ENCODE measurements at regions not wholly inside any gene's neighbourhood (a gene's known extent, or its start where the extent isn't known, plus 50 kb on each side); places are given as distances from the start of the nearest gene placed in this dataset.

- no peaks in the 10 kb centered on the region for H3K4me1 ChIP-seq (ENCODE audit: control insufficient read depth, insufficient read depth, low read length)
- 76% methylated on average over 2 of the region's 2 CpGs for WGBS
- no peak overlapping the region for H3K27ac ChIP-seq (ENCODE audit: low read length)
- no peak for DNase-seq
- no peak overlapping the region for H3K4me3 ChIP-seq (ENCODE audit: low read length)
- intact Hi-C loops (cut with DNase I), result no loop called here
- no peak for ATAC-seq
- H3K9me3 ChIP-seq (ENCODE audit: control insufficient read depth, low read length), result no peaks in the 10 kb centered on the region
- no peaks in the 10 kb centered on the region for H3K27me3 ChIP-seq (ENCODE audit: control insufficient read depth, insufficient read depth)
Observed at GRCh38 chr4:56259655-56260054, 127.6 kb downstream of the AASDH start.

- Histone ChIP-seq H3K4me3 (ENCODE audit: low read length) (no peak overlapping the region), H3K9me3 (ENCODE audit: control insufficient read depth, low read length) (no peaks in the 10 kb centered on the region), H3K27me3 (ENCODE audit: control insufficient read depth, insufficient read depth) (no peaks in the 10 kb centered on the region), H3K4me1 (ENCODE audit: control insufficient read depth, insufficient read depth, low read length) (no peaks in the 10 kb centered on the region), H3K27ac (ENCODE audit: low read length) (no peak overlapping the region)
- WGBS, result 93% methylated on average over 1 of the region's 1 CpG
- ATAC-seq (no peak), DNase-seq (no peak)
- intact Hi-C loops (cut with DNase I), result no loop called here
Observed at GRCh38 chr4:56255820-56256219, 131.5 kb downstream of the AASDH start.

- H3K4me3 ChIP-seq (ENCODE audit: low read length), result no peak overlapping the region
- no peaks in the 10 kb centered on the region for H3K9me3 ChIP-seq (ENCODE audit: control insufficient read depth, low read length)
- no peak overlapping the region for H3K27ac ChIP-seq (ENCODE audit: low read length)
- 71% methylated on average over 4 of the region's 4 CpGs for WGBS
- intact Hi-C loops (cut with DNase I), result no loop called here
- no peaks in the 10 kb centered on the region for H3K4me1 ChIP-seq (ENCODE audit: control insufficient read depth, insufficient read depth, low read length)
- ATAC-seq (no peak), DNase-seq (no peak)
- H3K27me3 ChIP-seq (ENCODE audit: control insufficient read depth, insufficient read depth), result no peaks in the 10 kb centered on the region
Observed at GRCh38 chr4:56253666-56254305, 133.5 kb downstream of the AASDH start.

GRCh38 chr4:56252561-56253152 is 134.6 kb downstream of the AASDH start:
- Histone ChIP-seq H3K27me3 (ENCODE audit: control insufficient read depth, insufficient read depth) (no peaks in the 10 kb centered on the region), H3K9me3 (ENCODE audit: control insufficient read depth, low read length) (no peaks in the 10 kb centered on the region), H3K4me1 (ENCODE audit: control insufficient read depth, insufficient read depth, low read length) (no peaks in the 10 kb centered on the region), H3K4me3 (ENCODE audit: low read length) (no peak overlapping the region), H3K27ac (ENCODE audit: low read length) (no peak overlapping the region)
- intact Hi-C loops (cut with DNase I), result no loop called here
- DNase-seq, result no peak
- WGBS, result 66% methylated on average over 4 of the region's 4 CpGs
- no peak for ATAC-seq

GRCh38 chr4:56251556-56251955 is 135.7 kb downstream of the AASDH start:
- Histone ChIP-seq H3K4me3 (ENCODE audit: low read length) (no peak overlapping the region), H3K27me3 (ENCODE audit: control insufficient read depth, insufficient read depth) (no peaks in the 10 kb centered on the region), H3K27ac (ENCODE audit: low read length) (no peak overlapping the region), H3K9me3 (ENCODE audit: control insufficient read depth, low read length) (no peaks in the 10 kb centered on the region), H3K4me1 (ENCODE audit: control insufficient read depth, insufficient read depth, low read length) (no peaks in the 10 kb centered on the region)
- ATAC-seq (no peak), DNase-seq (no peak)
- intact Hi-C loops (cut with DNase I), result no loop called here
- WGBS, result 78% methylated on average over 3 of the region's 3 CpGs

- no peak for DNase-seq
- no peaks in the 10 kb centered on the region for H3K27me3 ChIP-seq (ENCODE audit: control insufficient read depth, insufficient read depth)
- intact Hi-C loops (cut with DNase I), result no loop called here
- H3K9me3 ChIP-seq (ENCODE audit: control insufficient read depth, low read length), result no peaks in the 10 kb centered on the region
- WGBS, result 81% methylated on average over 2 of the region's 2 CpGs
- no peak overlapping the region for H3K4me3 ChIP-seq (ENCODE audit: low read length)
- H3K27ac ChIP-seq (ENCODE audit: low read length), result no peak overlapping the region
- no peak for ATAC-seq
- H3K4me1 ChIP-seq (ENCODE audit: control insufficient read depth, insufficient read depth, low read length), result no peaks in the 10 kb centered on the region
Observed at GRCh38 chr4:56250776-56251175, 136.5 kb downstream of the AASDH start.

GRCh38 chr4:56247646-56248045 is 139.6 kb downstream of the AASDH start:
- WGBS, result 78% methylated on average over 7 of the region's 7 CpGs
- Histone ChIP-seq H3K9me3 (ENCODE audit: control insufficient read depth, low read length) (no peaks in the 10 kb centered on the region), H3K4me3 (ENCODE audit: low read length) (no peak overlapping the region), H3K27ac (ENCODE audit: low read length) (no peak overlapping the region), H3K4me1 (ENCODE audit: control insufficient read depth, insufficient read depth, low read length) (no peaks in the 10 kb centered on the region), H3K27me3 (ENCODE audit: control insufficient read depth, insufficient read depth) (no peaks in the 10 kb centered on the region)
- DNase-seq, result no peak
- ATAC-seq, result no peak
- intact Hi-C loops (cut with DNase I), result no loop called here

- Histone ChIP-seq H3K4me1 (ENCODE audit: control insufficient read depth, insufficient read depth, low read length) (no peaks in the 10 kb centered on the region), H3K27me3 (ENCODE audit: control insufficient read depth, insufficient read depth) (no peaks in the 10 kb centered on the region), H3K27ac (ENCODE audit: low read length) (no peak overlapping the region), H3K9me3 (ENCODE audit: control insufficient read depth, low read length) (no peaks in the 10 kb centered on the region), H3K4me3 (ENCODE audit: low read length) (no peak overlapping the region)
- ATAC-seq, result no peak
- intact Hi-C loops (cut with DNase I), result no loop called here
- 64% methylated on average over 3 of the region's 3 CpGs for WGBS
- no peak for DNase-seq
Observed at GRCh38 chr4:56246233-56246610, 141.1 kb downstream of the AASDH start.

- no peaks in the 10 kb centered on the region for H3K4me1 ChIP-seq (ENCODE audit: control insufficient read depth, insufficient read depth, low read length)
- no peaks in the 10 kb centered on the region for H3K9me3 ChIP-seq (ENCODE audit: control insufficient read depth, low read length)
- no peak overlapping the region for H3K4me3 ChIP-seq (ENCODE audit: low read length)
- H3K27ac ChIP-seq (ENCODE audit: low read length), result no peak overlapping the region
- ATAC-seq, result no peak
- intact Hi-C loops (cut with DNase I), result no loop called here
- 63% methylated on average over 2 of the region's 2 CpGs for WGBS
- no peak for DNase-seq
- H3K27me3 ChIP-seq (ENCODE audit: control insufficient read depth, insufficient read depth), result no peaks in the 10 kb centered on the region
Observed at GRCh38 chr4:56245547-56246232, 141.6 kb downstream of the AASDH start.

GRCh38 chr4:56244681-56245080 is 142.6 kb downstream of the AASDH start:
- H3K27ac ChIP-seq (ENCODE audit: low read length), result no peak overlapping the region
- H3K27me3 ChIP-seq (ENCODE audit: control insufficient read depth, insufficient read depth), result no peaks in the 10 kb centered on the region
- intact Hi-C loops (cut with DNase I), result no loop called here
- ATAC-seq (no peak), DNase-seq (no peak)
- no peak overlapping the region for H3K4me3 ChIP-seq (ENCODE audit: low read length)
- no peaks in the 10 kb centered on the region for H3K4me1 ChIP-seq (ENCODE audit: control insufficient read depth, insufficient read depth, low read length)
- H3K9me3 ChIP-seq (ENCODE audit: control insufficient read depth, low read length), result no peaks in the 10 kb centered on the region

GRCh38 chr4:56243107-56243506 is 144.2 kb downstream of the AASDH start:
- WGBS, result 79% methylated on average over 2 of the region's 2 CpGs
- Histone ChIP-seq H3K4me1 (ENCODE audit: control insufficient read depth, insufficient read depth, low read length) (no peaks in the 10 kb centered on the region), H3K27ac (ENCODE audit: low read length) (no peak overlapping the region), H3K4me3 (ENCODE audit: low read length) (no peak overlapping the region), H3K27me3 (ENCODE audit: control insufficient read depth, insufficient read depth) (no peaks in the 10 kb centered on the region), H3K9me3 (ENCODE audit: control insufficient read depth, low read length) (no peaks in the 10 kb centered on the region)
- ATAC-seq (no peak), DNase-seq (no peak)
- intact Hi-C loops (cut with DNase I), result no loop called here

Measured in right cardiac atrium (tissue), 5 donors.